Endothelial cell of umbilical vein (primary cell): ENCODE measurements at regions not wholly inside any gene's neighbourhood (a gene's known extent, or its start where the extent isn't known, plus 50 kb on each side); places are given as distances from the start of the nearest gene placed in this dataset.

Source experiments
- BruUV-seq: library from RNA; stranded (reverse); fragments of 400-500 nt; replicated peaks from 2 replicates; lab custom pipeline; 2021; lab: Mats Ljungman, UMichigan
- CTCF ChIA-PET: fragments of 300-600, 350-600 bp; sonication (Branson Sonifier 250); formaldehyde crosslinking; loops from one replicate; lab custom pipeline; 2021; ENCODE audit warnings: antibody characterized with exemption, inconsistent platforms; lab: Charles Lee
- POLR2A ChIA-PET: fragments of 300-600, 350-600 bp; sonication (Branson Sonifier 250); formaldehyde crosslinking; loops from one replicate; lab custom pipeline; 2021; ENCODE audit warnings: antibody characterized with exemption, inconsistent platforms; lab: Charles Lee
- DNase-seq: peaks from one replicate; pipeline ENCODE4 v3.0.0-alpha.2; 2011; ENCODE audit warnings: low read depth, low spot score
- FAIRE-seq: peaks from 2 replicates; lab custom pipeline; 2011; peaks lifted over from hg19 to GRCh38; lab: Jason Lieb, UNC
- H2AFZ ChIP-seq: 2 replicates; pipeline ENCODE4 v1.6.0; 2012; ENCODE audit warnings: low read depth, low read length, control low read depth, inconsistent platforms
- H3K27ac ChIP-seq: 2 replicates; pipeline ENCODE4 v1.5.1; 2011; ENCODE audit warnings: low read depth, mild to moderate bottlenecking, control low read depth, low read length, moderate library complexity; ENCODE audit not compliant: insufficient read depth
- H3K27me3 ChIP-seq, 2 experiments: 2 replicates each; pipeline versions ENCODE4 v1.6.0 to v1.6.1; 2011; ENCODE audit warnings: low read length in 2 of 2, mixed read lengths in 1 of 2; ENCODE audit not compliant: control insufficient read depth in 2 of 2, insufficient read depth in 2 of 2
- H3K36me3 ChIP-seq, 2 experiments: 2 replicates in 1 of 2; 3 replicates in 1 of 2; pipeline ENCODE4 v1.5.1; 2011; ENCODE audit warnings: low read length in 2 of 2, mild to moderate bottlenecking in 1 of 2, moderate library complexity in 1 of 2; ENCODE audit not compliant: control insufficient read depth in 2 of 2, insufficient read depth in 2 of 2; ENCODE audit errors: extremely low read depth in 1 of 2
- H3K4me1 ChIP-seq: 3 replicates; pipeline ENCODE4 v1.5.1; 2011; ENCODE audit warnings: mild to moderate bottlenecking, low read length; ENCODE audit not compliant: control insufficient read depth, insufficient read depth; ENCODE audit errors: extremely low read depth
- H3K4me2 ChIP-seq: 2 replicates; pipeline ENCODE4 v1.6.1; 2011; ENCODE audit warnings: low read length, control low read depth, mixed read lengths; ENCODE audit not compliant: insufficient read depth
- H3K4me3 ChIP-seq, 3 experiments: fragments of 200-600 bp in 1 of 3; sonication (generic), shearing (Covaris generic) in 1 of 3; replicated peaks in 1 of 3; 2 replicates each; pipeline ENCODE4 v1.5.1; 2011 to 2016; ENCODE audit warnings: control low read depth in 3 of 3, low read length in 3 of 3, mild to moderate bottlenecking in 2 of 3, inconsistent platforms in 1 of 3, low read depth in 1 of 3, moderate library complexity in 1 of 3; ENCODE audit not compliant: insufficient read depth in 1 of 3
- H3K79me2 ChIP-seq: 2 replicates; pipeline ENCODE4 v1.6.0; 2012; ENCODE audit warnings: low read length, inconsistent platforms; ENCODE audit not compliant: control insufficient read depth, insufficient read depth
- H3K9ac ChIP-seq: replicated peaks from 2 replicates; pipeline ENCODE3; 2011; ENCODE audit warnings: low read length, control low read depth; ENCODE audit not compliant: insufficient read depth; ENCODE audit errors: extremely low read depth
- H3K9me1 ChIP-seq: replicated peaks from 3 replicates; pipeline ENCODE4 v1.6.0; 2011; ENCODE audit warnings: mild to moderate bottlenecking, low read length; ENCODE audit not compliant: control insufficient read depth, insufficient read depth; ENCODE audit errors: extremely low read depth
- H3K9me3 ChIP-seq: replicated peaks from 2 replicates; pipeline ENCODE4 v1.5.1; 2012; ENCODE audit warnings: low read length, inconsistent platforms; ENCODE audit not compliant: control insufficient read depth, insufficient read depth
- H4K20me1 ChIP-seq: replicated peaks from 2 replicates; pipeline ENCODE3; 2011; ENCODE audit warnings: mild to moderate bottlenecking, low read length; ENCODE audit not compliant: control insufficient read depth, insufficient read depth; ENCODE audit errors: extremely low read depth
- EZH2 ChIP-seq: IDR thresholded peaks from 2 replicates; pipeline ENCODE4 v1.6.1; 2012; ENCODE audit warnings: borderline replicate concordance, low read depth, mild to moderate bottlenecking, moderate library complexity, low read length, inconsistent platforms; ENCODE audit not compliant: severe bottlenecking
- FOS ChIP-seq: IDR thresholded peaks from 2 replicates; pipeline ENCODE4 v1.6.1; 2011; ENCODE audit warnings: mild to moderate bottlenecking, low read length, moderate library complexity, borderline replicate concordance; ENCODE audit not compliant: insufficient read depth
- GATA2 ChIP-seq: IDR thresholded peaks from 2 replicates; pipeline ENCODE4 v1.7.0; 2011; ENCODE audit warnings: low read depth, mild to moderate bottlenecking, moderate library complexity, mixed read lengths, low read length; ENCODE audit not compliant: insufficient read length, insufficient read depth
- JUN ChIP-seq: IDR thresholded peaks from 2 replicates; pipeline ENCODE4 v1.6.1; 2011; ENCODE audit warnings: borderline replicate concordance, low read depth; ENCODE audit not compliant: insufficient read length, insufficient read depth
- MYC ChIP-seq: IDR thresholded peaks from one replicate; pipeline ENCODE4 v1.6.1; 2011; ENCODE audit warnings: mild to moderate bottlenecking, low read depth, low read length
- POLR2A ChIP-seq: IDR thresholded peaks from 2 replicates; pipeline ENCODE4 v1.6.1; 2012; ENCODE audit warnings: low read depth, mild to moderate bottlenecking, control low read depth, low read length
- POLR2AphosphoS5 ChIP-seq: IDR thresholded peaks from 2 replicates; pipeline ENCODE4 v1.6.1; 2012; ENCODE audit warnings: low read depth, mild to moderate bottlenecking, control low read depth, low read length, moderate library complexity; ENCODE audit not compliant: insufficient read depth
- dilution Hi-C: fragments of 300-500 bp; cut with MboI; formaldehyde crosslinking; loops from one replicate; pipeline ENCODE4 v1.15.0; 2019; ENCODE audit warnings: low sequenced_read_pairs; ENCODE audit not compliant: extremely low pct_ligation_motif_present
- intact Hi-C: fragments of 100-400 bp; cut with micrococcal nuclease; formaldehyde crosslinking; loops from one replicate; pipeline ENCODE4 v1.10.0; 2022
- TF ChIP-seq, protein P1 (sequence below), 2 donors: IDR thresholded peaks; 1 replicate in 1 of 2; 2 replicates in 1 of 2; pipeline ENCODE4 v1.5.1; 2011; ENCODE audit warnings: low read length in 2 of 2, mild to moderate bottlenecking in 2 of 2, moderate library complexity in 2 of 2, control low read depth in 1 of 2, inconsistent platforms in 1 of 2, low read depth in 1 of 2; ENCODE audit not compliant: insufficient read depth in 1 of 2; ENCODE audit errors: extremely low read depth in 1 of 2
- TF ChIP-seq, protein P2 (sequence below): IDR thresholded peaks from 2 replicates; pipeline ENCODE4 v1.6.1; 2011; ENCODE audit not compliant: insufficient read depth, insufficient read length

DNA sequence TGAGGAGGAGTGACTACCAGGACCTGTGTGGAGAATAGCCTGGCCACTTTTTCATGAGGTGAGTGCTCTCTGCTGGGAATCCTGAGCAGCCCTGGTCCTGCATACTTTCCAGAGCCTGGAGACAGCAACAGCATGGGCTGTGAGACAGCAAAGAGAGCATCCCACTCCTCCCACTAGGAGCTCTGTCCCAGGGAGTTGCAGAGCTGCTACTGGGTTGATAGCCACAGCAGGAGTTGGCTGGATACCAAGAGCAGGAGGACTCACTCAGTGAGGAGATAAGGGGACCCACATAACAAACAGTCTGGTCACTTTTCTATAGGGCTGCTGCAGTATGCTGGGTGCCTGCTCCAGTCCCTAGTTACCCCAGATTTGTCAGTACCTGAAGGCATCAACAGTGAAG, 439.3 kb upstream of the CDH8 start:
- DNase-seq (no peak), FAIRE-seq (no peak)
- dilution Hi-C loops = no loop called here
- no peaks in the 10 kb centered on the region for H3K79me2 ChIP-seq
- intact Hi-C loops = no loop called here
- no peaks in the 10 kb centered on the region for H3K36me3 ChIP-seq
- H3K4me2 ChIP-seq = no peak overlapping the region
- H2AFZ ChIP-seq = no peak overlapping the region
- H3K9me1 ChIP-seq = no peaks in the 10 kb centered on the region
- TF ChIP-seq POLR2AphosphoS5 = no peak
- no peak for TF ChIP-seq EZH2
- TF ChIP-seq GATA2 = no peak
- TF ChIP-seq, protein P1, sequence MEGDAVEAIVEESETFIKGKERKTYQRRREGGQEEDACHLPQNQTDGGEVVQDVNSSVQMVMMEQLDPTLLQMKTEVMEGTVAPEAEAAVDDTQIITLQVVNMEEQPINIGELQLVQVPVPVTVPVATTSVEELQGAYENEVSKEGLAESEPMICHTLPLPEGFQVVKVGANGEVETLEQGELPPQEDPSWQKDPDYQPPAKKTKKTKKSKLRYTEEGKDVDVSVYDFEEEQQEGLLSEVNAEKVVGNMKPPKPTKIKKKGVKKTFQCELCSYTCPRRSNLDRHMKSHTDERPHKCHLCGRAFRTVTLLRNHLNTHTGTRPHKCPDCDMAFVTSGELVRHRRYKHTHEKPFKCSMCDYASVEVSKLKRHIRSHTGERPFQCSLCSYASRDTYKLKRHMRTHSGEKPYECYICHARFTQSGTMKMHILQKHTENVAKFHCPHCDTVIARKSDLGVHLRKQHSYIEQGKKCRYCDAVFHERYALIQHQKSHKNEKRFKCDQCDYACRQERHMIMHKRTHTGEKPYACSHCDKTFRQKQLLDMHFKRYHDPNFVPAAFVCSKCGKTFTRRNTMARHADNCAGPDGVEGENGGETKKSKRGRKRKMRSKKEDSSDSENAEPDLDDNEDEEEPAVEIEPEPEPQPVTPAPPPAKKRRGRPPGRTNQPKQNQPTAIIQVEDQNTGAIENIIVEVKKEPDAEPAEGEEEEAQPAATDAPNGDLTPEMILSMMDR (IDR thresholded peaks at IDR 0.05; ENCODE audit: extremely low read depth in 1 of 2, insufficient read depth in 1 of 2, low read depth in 1 of 2, low read length in 2 of 2) = no peak
- TF ChIP-seq, protein P2, sequence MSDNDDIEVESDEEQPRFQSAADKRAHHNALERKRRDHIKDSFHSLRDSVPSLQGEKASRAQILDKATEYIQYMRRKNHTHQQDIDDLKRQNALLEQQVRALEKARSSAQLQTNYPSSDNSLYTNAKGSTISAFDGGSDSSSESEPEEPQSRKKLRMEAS = no peak
- H3K27me3 ChIP-seq = no peaks in the 10 kb centered on the region
- ChIA-PET POLR2A (no interaction called here), CTCF (no interaction called here)
- no peak overlapping the region for H3K9ac ChIP-seq
- H3K27ac ChIP-seq = no peak overlapping the region
- no peak overlapping the region for H3K4me3 ChIP-seq
- no peaks in the 10 kb centered on the region for H3K4me1 ChIP-seq
- H3K9me3 ChIP-seq = peaks cover 3% of the 10 kb centered on the region
- no TSS peak for BruUV-seq
- no peaks in the 10 kb centered on the region for H4K20me1 ChIP-seq

DNA sequence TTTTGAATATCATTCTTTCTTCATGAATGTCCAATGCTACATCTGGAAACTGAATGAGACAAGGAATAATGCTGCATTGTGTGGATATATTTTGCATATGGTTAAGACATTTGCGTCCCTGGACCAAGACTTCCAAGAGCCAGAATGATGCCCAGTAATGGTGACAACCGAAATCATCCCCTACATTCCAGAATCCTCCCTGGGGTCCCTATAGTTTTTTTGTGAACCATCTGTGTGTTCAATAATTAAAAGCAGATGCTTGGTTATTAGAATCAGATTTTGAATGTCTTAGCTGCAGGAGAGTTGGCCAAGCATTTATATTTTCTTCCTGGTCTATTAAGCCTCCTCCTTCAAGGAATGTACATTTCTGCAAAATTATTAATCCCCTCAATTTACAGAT, 426.7 kb upstream of the CDH8 start:
- H3K36me3 ChIP-seq = no peaks in the 10 kb centered on the region
- no TSS peak for BruUV-seq
- FAIRE-seq = no peak

More for the DNA sequence above, 426.7 kb upstream of the CDH8 start:
- DNase-seq = no peak
- peaks cover 3% of the 10 kb centered on the region for H3K9me3 ChIP-seq
- H2AFZ ChIP-seq = no peak overlapping the region
- H3K27ac ChIP-seq = no peak overlapping the region
- no peaks in the 10 kb centered on the region for H3K9me1 ChIP-seq
- dilution Hi-C loops (no loop called here), intact Hi-C loops (no loop called here)
- TF ChIP-seq MYC = no peak
- TF ChIP-seq EZH2 = no peak
- TF ChIP-seq, protein P2 = no peak
- TF ChIP-seq GATA2 = no peak
- TF ChIP-seq, protein P1 (IDR thresholded peaks at IDR 0.05; ENCODE audit: extremely low read depth in 1 of 2, insufficient read depth in 1 of 2, low read depth in 1 of 2, low read length in 2 of 2) = no peak
- TF ChIP-seq POLR2AphosphoS5 = no peak
- no peak for TF ChIP-seq POLR2A
- TF ChIP-seq JUN = no peak
- no peak for TF ChIP-seq FOS
- no peaks in the 10 kb centered on the region for H3K79me2 ChIP-seq
- no peak overlapping the region for H3K4me2 ChIP-seq
- CTCF ChIA-PET = no interaction called here
- H3K9ac ChIP-seq = no peak overlapping the region
- POLR2A ChIA-PET = no interaction called here
- no peaks in the 10 kb centered on the region for H3K4me1 ChIP-seq
- no peaks in the 10 kb centered on the region for H3K27me3 ChIP-seq
- no peaks in the 10 kb centered on the region for H4K20me1 ChIP-seq
- no peak overlapping the region for H3K4me3 ChIP-seq
